ENCODE measurements at regions not wholly inside any gene's neighbourhood (a gene's known extent, or its start where the extent isn't known, plus 50 kb on each side); places are given as distances from the start of the nearest gene placed in this dataset.
"Not testable (repeated sequence)": the region's sequence is repeated elsewhere in the genome, so short reads cannot be mapped to it uniquely, and the experiment has no call there.

DNA sequence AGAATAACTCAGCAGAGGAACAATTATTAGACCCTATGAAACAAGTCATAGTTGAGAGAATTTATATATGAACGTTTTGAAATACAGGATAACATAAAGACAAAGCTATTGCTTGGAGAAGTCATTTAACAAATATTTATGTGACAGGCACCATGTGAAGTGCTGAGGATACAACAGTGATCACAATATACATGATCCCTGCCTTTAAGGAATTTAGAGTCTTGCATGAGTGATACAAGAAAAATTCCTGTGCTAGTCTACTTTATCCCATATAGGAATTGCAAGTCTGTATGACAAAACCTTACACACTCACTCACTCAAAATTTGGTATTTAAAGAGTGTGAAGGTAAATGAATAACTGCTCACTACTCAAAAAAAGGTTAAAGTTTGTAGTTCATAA, 94.5 kb upstream of the NOTCH2NLA start:
- H3K27ac ChIP-seq (ENCODE audit: low read length in 2 of 2); H3K27me3 ChIP-seq (replicated peaks in 1 of 4; ENCODE audit: control extremely low read depth in 1 of 4, control insufficient read depth in 3 of 4, insufficient read depth in 4 of 4, low read length in 3 of 4); H3K27me3 Mint-ChIP-seq; H3K4me1 Mint-ChIP-seq; H3K9me3 ChIP-seq (ENCODE audit: control extremely low read depth in 1 of 3, control insufficient read depth in 2 of 3, insufficient read depth in 1 of 3, low read length in 2 of 3); H3K79me2 ChIP-seq (ENCODE audit: control insufficient read depth, insufficient read depth, low read length); H3K4me1 ChIP-seq (ENCODE audit: control insufficient read depth in 2 of 2, insufficient read depth in 2 of 2, low read length in 2 of 2); H3K9ac ChIP-seq (ENCODE audit: low read length); H2AFZ ChIP-seq (ENCODE audit: insufficient read depth, low read depth, low read length, poor library complexity, severe bottlenecking); H4K20me1 ChIP-seq (ENCODE audit: control insufficient read depth, insufficient read depth, low read length, poor library complexity, severe bottlenecking); H3K36me3 ChIP-seq (replicated peaks in 1 of 2; ENCODE audit: control extremely low read depth in 1 of 2, control insufficient read depth in 1 of 2, extremely low read depth in 1 of 2, insufficient read depth in 2 of 2, low read length in 1 of 2); DNase-seq; H3K27ac Mint-ChIP-seq; H3K4me3 ChIP-seq (ENCODE audit: control extremely low read depth in 1 of 5, extremely low read depth in 1 of 5, insufficient read depth in 1 of 5, low read depth in 2 of 5, low read length in 4 of 5); H3K9me3 Mint-ChIP-seq (ENCODE audit: insufficient read depth); CTCF ChIA-PET; intact Hi-C loops (cut with micrococcal nuclease); H3K4me2 ChIP-seq (replicated peaks; ENCODE audit: low read depth, low read length, poor library complexity, severe bottlenecking); ATAC-seq (ENCODE audit: low read depth); H3K4me3 Mint-ChIP-seq; POLR2A ChIA-PET: not testable (repeated sequence)
- no CpG with 5 or more reads among the region's 1 CpG for WGBS (ENCODE audit: insufficient coverage)

DNA sequence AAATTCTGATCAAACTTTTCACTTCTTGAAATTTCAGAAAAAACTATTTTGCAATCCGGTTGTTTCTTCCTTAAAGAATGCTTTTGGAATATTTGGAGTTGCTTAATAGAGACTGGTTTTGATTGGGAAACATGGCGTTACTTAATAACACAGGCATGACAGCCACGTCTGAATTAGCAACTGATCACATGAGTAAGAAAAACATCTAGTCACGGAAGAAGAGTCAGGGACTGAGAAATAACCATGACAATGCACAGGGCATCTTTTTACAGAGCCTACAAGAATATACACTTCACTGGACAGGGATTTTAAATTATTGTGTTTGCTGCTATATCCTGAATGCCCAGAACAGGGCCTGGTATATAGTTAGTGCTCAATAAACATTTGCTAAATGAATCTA, 94.1 kb upstream of the NOTCH2NLA start:
- H3K9me3 Mint-ChIP-seq (ENCODE audit: insufficient read depth); CTCF ChIA-PET: not testable (repeated sequence)

DNA sequence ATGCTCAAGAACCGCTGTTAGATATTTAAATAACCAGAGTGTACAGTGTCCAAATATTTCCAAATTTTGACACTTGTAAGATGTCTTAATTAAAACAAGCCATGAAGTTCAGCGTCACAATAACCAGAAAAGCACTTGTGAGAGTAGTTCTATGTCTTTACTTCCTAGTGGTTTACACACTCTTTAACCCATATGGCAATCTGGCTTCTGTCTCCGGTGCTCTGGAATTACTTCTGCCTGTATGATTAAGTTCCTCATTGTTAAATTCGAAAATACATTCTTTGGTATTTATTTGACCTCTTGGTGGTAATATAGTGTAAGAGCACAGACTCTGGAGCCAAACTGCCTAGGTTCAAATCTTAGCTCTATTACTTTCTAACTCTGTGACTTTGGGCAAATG, 89.9 kb upstream of the NOTCH2NLA start:
- no CpG with 5 or more reads among the region's 4 CpGs for WGBS (ENCODE audit: insufficient coverage)
- DNase-seq; H3K27me3 ChIP-seq (replicated peaks in 1 of 4; ENCODE audit: control extremely low read depth in 1 of 4, control insufficient read depth in 3 of 4, insufficient read depth in 4 of 4, low read length in 3 of 4); intact Hi-C loops (cut with micrococcal nuclease); H3K27me3 Mint-ChIP-seq; H3K27ac Mint-ChIP-seq; CTCF ChIA-PET; H3K9me3 Mint-ChIP-seq (ENCODE audit: insufficient read depth); POLR2A ChIA-PET; H3K4me3 Mint-ChIP-seq; H3K9ac ChIP-seq (ENCODE audit: low read length); H3K4me1 ChIP-seq (ENCODE audit: control insufficient read depth in 2 of 2, insufficient read depth in 2 of 2, low read length in 2 of 2); H3K79me2 ChIP-seq (ENCODE audit: control insufficient read depth, insufficient read depth, low read length); H4K20me1 ChIP-seq (ENCODE audit: control insufficient read depth, insufficient read depth, low read length, poor library complexity, severe bottlenecking); H3K27ac ChIP-seq (ENCODE audit: low read length in 2 of 2); H3K36me3 ChIP-seq (replicated peaks in 1 of 2; ENCODE audit: control extremely low read depth in 1 of 2, control insufficient read depth in 1 of 2, extremely low read depth in 1 of 2, insufficient read depth in 2 of 2, low read length in 1 of 2); H3K4me1 Mint-ChIP-seq; H3K4me2 ChIP-seq (replicated peaks; ENCODE audit: low read depth, low read length, poor library complexity, severe bottlenecking); H3K9me3 ChIP-seq (ENCODE audit: control extremely low read depth in 1 of 3, control insufficient read depth in 2 of 3, insufficient read depth in 1 of 3, low read length in 2 of 3); H3K4me3 ChIP-seq (ENCODE audit: control extremely low read depth in 1 of 5, extremely low read depth in 1 of 5, insufficient read depth in 1 of 5, low read depth in 2 of 5, low read length in 4 of 5); ATAC-seq (ENCODE audit: low read depth); H2AFZ ChIP-seq (ENCODE audit: insufficient read depth, low read depth, low read length, poor library complexity, severe bottlenecking): not testable (repeated sequence)

More for the DNA sequence above, 94.1 kb upstream of the NOTCH2NLA start:
- H3K9ac ChIP-seq (ENCODE audit: low read length); H3K9me3 ChIP-seq (ENCODE audit: control extremely low read depth in 1 of 3, control insufficient read depth in 2 of 3, insufficient read depth in 1 of 3, low read length in 2 of 3); H3K4me2 ChIP-seq (replicated peaks; ENCODE audit: low read depth, low read length, poor library complexity, severe bottlenecking); H3K27me3 ChIP-seq (replicated peaks in 1 of 4; ENCODE audit: control extremely low read depth in 1 of 4, control insufficient read depth in 3 of 4, insufficient read depth in 4 of 4, low read length in 3 of 4); H4K20me1 ChIP-seq (ENCODE audit: control insufficient read depth, insufficient read depth, low read length, poor library complexity, severe bottlenecking); H3K4me1 Mint-ChIP-seq; POLR2A ChIA-PET; H3K79me2 ChIP-seq (ENCODE audit: control insufficient read depth, insufficient read depth, low read length); H3K27ac Mint-ChIP-seq; DNase-seq; H2AFZ ChIP-seq (ENCODE audit: insufficient read depth, low read depth, low read length, poor library complexity, severe bottlenecking); H3K27me3 Mint-ChIP-seq; ATAC-seq (ENCODE audit: low read depth); H3K4me3 Mint-ChIP-seq; H3K4me3 ChIP-seq (ENCODE audit: control extremely low read depth in 1 of 5, extremely low read depth in 1 of 5, insufficient read depth in 1 of 5, low read depth in 2 of 5, low read length in 4 of 5); H3K27ac ChIP-seq (ENCODE audit: low read length in 2 of 2); H3K36me3 ChIP-seq (replicated peaks in 1 of 2; ENCODE audit: control extremely low read depth in 1 of 2, control insufficient read depth in 1 of 2, extremely low read depth in 1 of 2, insufficient read depth in 2 of 2, low read length in 1 of 2); intact Hi-C loops (cut with micrococcal nuclease); H3K4me1 ChIP-seq (ENCODE audit: control insufficient read depth in 2 of 2, insufficient read depth in 2 of 2, low read length in 2 of 2): not testable (repeated sequence)
- WGBS (ENCODE audit: insufficient coverage): no CpG with 5 or more reads among the region's 4 CpGs

- H3K27me3 Mint-ChIP-seq; intact Hi-C loops (cut with micrococcal nuclease); H3K27me3 ChIP-seq (replicated peaks in 1 of 4; ENCODE audit: control extremely low read depth in 1 of 4, control insufficient read depth in 3 of 4, insufficient read depth in 4 of 4, low read length in 3 of 4); H3K9ac ChIP-seq (ENCODE audit: low read length); DNase-seq; H3K4me3 Mint-ChIP-seq; ATAC-seq (ENCODE audit: low read depth); H3K4me1 Mint-ChIP-seq; CTCF ChIA-PET; H3K4me3 ChIP-seq (ENCODE audit: control extremely low read depth in 1 of 5, extremely low read depth in 1 of 5, insufficient read depth in 1 of 5, low read depth in 2 of 5, low read length in 4 of 5); POLR2A ChIA-PET; H3K9me3 ChIP-seq (ENCODE audit: control extremely low read depth in 1 of 3, control insufficient read depth in 2 of 3, insufficient read depth in 1 of 3, low read length in 2 of 3); H3K9me3 Mint-ChIP-seq (ENCODE audit: insufficient read depth); H3K4me2 ChIP-seq (replicated peaks; ENCODE audit: low read depth, low read length, poor library complexity, severe bottlenecking); H4K20me1 ChIP-seq (ENCODE audit: control insufficient read depth, insufficient read depth, low read length, poor library complexity, severe bottlenecking); H2AFZ ChIP-seq (ENCODE audit: insufficient read depth, low read depth, low read length, poor library complexity, severe bottlenecking); H3K79me2 ChIP-seq (ENCODE audit: control insufficient read depth, insufficient read depth, low read length); H3K36me3 ChIP-seq (replicated peaks in 1 of 2; ENCODE audit: control extremely low read depth in 1 of 2, control insufficient read depth in 1 of 2, extremely low read depth in 1 of 2, insufficient read depth in 2 of 2, low read length in 1 of 2); H3K4me1 ChIP-seq (ENCODE audit: control insufficient read depth in 2 of 2, insufficient read depth in 2 of 2, low read length in 2 of 2); H3K27ac ChIP-seq (ENCODE audit: low read length in 2 of 2); H3K27ac Mint-ChIP-seq: not testable (repeated sequence)
- no CpG with 5 or more reads among the region's 1 CpG for WGBS (ENCODE audit: insufficient coverage)
Measured at GRCh38 chr1:146317785-146318184, 89.0 kb upstream of the NOTCH2NLA start.

All from B cell (primary cell).